ENCODE measurements at regions not wholly inside any gene's neighbourhood (a gene's known extent, or its start where the extent isn't known, plus 50 kb on each side); places are given as distances from the start of the nearest gene placed in this dataset.

GRCh38 chr1:69029649-69030048 lies 532.8 kb upstream of the DEPDC1 start:
- no peak overlapping the region for H3K4me2 ChIP-seq (ENCODE audit: low read depth, low read length)
- no peaks in the 10 kb centered on the region for H4K20me1 ChIP-seq (ENCODE audit: insufficient read depth, low read length)
- no peaks in the 10 kb centered on the region for H3F3A ChIP-seq (ENCODE audit: insufficient read depth, low read length)
- H3K79me2 ChIP-seq (ENCODE audit: low read length) = no peaks in the 10 kb centered on the region
- no peaks in the 10 kb centered on the region for H3K9me3 ChIP-seq (replicated peaks; ENCODE audit: insufficient read depth, low read length)
- H3K36me3 ChIP-seq (replicated peaks; ENCODE audit: insufficient read depth, low read length) = no peaks in the 10 kb centered on the region
- no peak overlapping the region for H2AFZ ChIP-seq (ENCODE audit: low read length)
- H3K4me3 ChIP-seq (ENCODE audit: low read length) = no peak overlapping the region
- no peaks in the 10 kb centered on the region for H3K27me3 ChIP-seq (replicated peaks; ENCODE audit: insufficient read depth, low read length)
- no peak overlapping the region for H3K9ac ChIP-seq (ENCODE audit: low read length)
- TF ChIP-seq EZH2phosphoT487 (IDR thresholded peaks at IDR 0.05; ENCODE audit: low read length) = no peak
- TF ChIP-seq CTCF (IDR thresholded peaks at IDR 0.05; ENCODE audit: low read length) = no peak
- TF ChIP-seq EZH2 (optimal IDR thresholded peaks at IDR 0.05; ENCODE audit: low read depth, low read length) = no peak
- no peaks in the 10 kb centered on the region for H3K9me2 ChIP-seq (replicated peaks; ENCODE audit: insufficient read depth, low read length)
- no peak for DNase-seq
- no peaks in the 10 kb centered on the region for H3K4me1 ChIP-seq (ENCODE audit: low read length)
- H3K27ac ChIP-seq (ENCODE audit: low read length) = no peak overlapping the region

GRCh38 chr1:69038379-69038778 lies 529.3 kb upstream of the LRRC7 start:
- Histone ChIP-seq H3K27me3 (replicated peaks; ENCODE audit: insufficient read depth, low read length) (no peaks in the 10 kb centered on the region), H2AFZ (ENCODE audit: low read length) (no peak overlapping the region), H3K4me3 (ENCODE audit: low read length) (no peak overlapping the region), H4K20me1 (ENCODE audit: insufficient read depth, low read length) (no peaks in the 10 kb centered on the region), H3K9me3 (replicated peaks; ENCODE audit: insufficient read depth, low read length) (no peaks in the 10 kb centered on the region), H3K36me3 (replicated peaks; ENCODE audit: insufficient read depth, low read length) (no peaks in the 10 kb centered on the region), H3K4me2 (ENCODE audit: low read depth, low read length) (no peak overlapping the region), H3K79me2 (ENCODE audit: low read length) (no peaks in the 10 kb centered on the region), H3F3A (ENCODE audit: insufficient read depth, low read length) (no peaks in the 10 kb centered on the region), H3K27ac (ENCODE audit: low read length) (no peak overlapping the region), H3K4me1 (ENCODE audit: low read length) (no peaks in the 10 kb centered on the region), H3K9me2 (replicated peaks; ENCODE audit: insufficient read depth, low read length) (no peaks in the 10 kb centered on the region), H3K9ac (ENCODE audit: low read length) (no peak overlapping the region)
- TF ChIP-seq EZH2 (optimal IDR thresholded peaks at IDR 0.05; ENCODE audit: low read depth, low read length) (no peak), EZH2phosphoT487 (IDR thresholded peaks at IDR 0.05; ENCODE audit: low read length) (no peak)
- no peak for DNase-seq

- no peak for DNase-seq
- Histone ChIP-seq H3K9me3 (replicated peaks; ENCODE audit: insufficient read depth, low read length) (no peaks in the 10 kb centered on the region), H3K4me1 (ENCODE audit: low read length) (no peaks in the 10 kb centered on the region), H3K36me3 (replicated peaks; ENCODE audit: insufficient read depth, low read length) (no peaks in the 10 kb centered on the region), H3K79me2 (ENCODE audit: low read length) (no peaks in the 10 kb centered on the region), H3K27me3 (replicated peaks; ENCODE audit: insufficient read depth, low read length) (no peaks in the 10 kb centered on the region), H3K9ac (ENCODE audit: low read length) (no peak overlapping the region), H3K4me2 (ENCODE audit: low read depth, low read length) (no peak overlapping the region), H3K4me3 (ENCODE audit: low read length) (no peak overlapping the region), H4K20me1 (ENCODE audit: insufficient read depth, low read length) (no peaks in the 10 kb centered on the region), H3K27ac (ENCODE audit: low read length) (no peak overlapping the region), H2AFZ (ENCODE audit: low read length) (no peak overlapping the region), H3K9me2 (replicated peaks; ENCODE audit: insufficient read depth, low read length) (no peaks in the 10 kb centered on the region), H3F3A (ENCODE audit: insufficient read depth, low read length) (no peaks in the 10 kb centered on the region)
- no peak for TF ChIP-seq CTCF (IDR thresholded peaks at IDR 0.05; ENCODE audit: low read length)
- no peak for TF ChIP-seq EZH2 (optimal IDR thresholded peaks at IDR 0.05; ENCODE audit: low read depth, low read length)
- no peak for TF ChIP-seq EZH2phosphoT487 (IDR thresholded peaks at IDR 0.05; ENCODE audit: low read length)
These were observed 522.1 kb upstream of the LRRC7 start for GRCh38 chr1:69045572-69045971.

GRCh38 chr1:69055194-69055593 lies 512.5 kb upstream of the LRRC7 start:
- Histone ChIP-seq H3K9ac (ENCODE audit: low read length) (no peak overlapping the region), H4K20me1 (ENCODE audit: insufficient read depth, low read length) (no peaks in the 10 kb centered on the region), H3K27ac (ENCODE audit: low read length) (no peak overlapping the region), H3K4me1 (ENCODE audit: low read length) (no peaks in the 10 kb centered on the region), H3K9me3 (replicated peaks; ENCODE audit: insufficient read depth, low read length) (no peaks in the 10 kb centered on the region), H3K36me3 (replicated peaks; ENCODE audit: insufficient read depth, low read length) (no peaks in the 10 kb centered on the region), H3K4me3 (ENCODE audit: low read length) (no peak overlapping the region), H3K79me2 (ENCODE audit: low read length) (no peaks in the 10 kb centered on the region), H3K9me2 (replicated peaks; ENCODE audit: insufficient read depth, low read length) (no peaks in the 10 kb centered on the region), H3F3A (ENCODE audit: insufficient read depth, low read length) (no peaks in the 10 kb centered on the region), H3K27me3 (replicated peaks; ENCODE audit: insufficient read depth, low read length) (no peaks in the 10 kb centered on the region), H3K4me2 (ENCODE audit: low read depth, low read length) (no peak overlapping the region), H2AFZ (ENCODE audit: low read length) (no peak overlapping the region)
- TF ChIP-seq EZH2 (optimal IDR thresholded peaks at IDR 0.05; ENCODE audit: low read depth, low read length) (no peak), EZH2phosphoT487 (IDR thresholded peaks at IDR 0.05; ENCODE audit: low read length) (no peak), CTCF (IDR thresholded peaks at IDR 0.05; ENCODE audit: low read length) (no peak)
- no peak for DNase-seq

Measured in MM.1S (cell line).